HG03135 (cell line): ENCODE measurements at regions not wholly inside any gene's neighbourhood (a gene's known extent, or its start where the extent isn't known, plus 50 kb on each side); places are given as distances from the start of the nearest gene placed in this dataset.

Source experiments
- ATAC-seq: cut with Tn5 transposase; IDR thresholded peaks from one replicate; pipeline ENCODE4 v1.9.1; 2021; ENCODE audit warnings: mild to moderate bottlenecking, moderate library complexity; ENCODE audit not compliant: unreplicated experiment

- no peak for ATAC-seq
These were observed 1092.0 kb upstream of the MAP3K7 start for GRCh38 chr6:91678679-91679446.

GRCh38 chr6:91672201-91672600 lies 1085.3 kb upstream of the MAP3K7 start:
- ATAC-seq, result no peak

- no peak for ATAC-seq
These were observed 1083.0 kb upstream of the MAP3K7 start for GRCh38 chr6:91669871-91670268.

GRCh38 chr6:91669154-91669870 lies 1082.4 kb upstream of the MAP3K7 start:
- no peak for ATAC-seq

GRCh38 chr6:91667596-91667995 lies 1080.7 kb upstream of the MAP3K7 start:
- no peak for ATAC-seq

- peak; percentile 84 for ATAC-seq
These were observed 1077.6 kb upstream of the MAP3K7 start for GRCh38 chr6:91664327-91664959.

- ATAC-seq, result no peak
These were observed 1074.0 kb upstream of the MAP3K7 start for GRCh38 chr6:91660893-91661292.

GRCh38 chr6:91659891-91660290 lies 1073.0 kb upstream of the MAP3K7 start:
- ATAC-seq, result no peak

- no peak for ATAC-seq
These were observed 1067.9 kb upstream of the MAP3K7 start for GRCh38 chr6:91654793-91655192.

GRCh38 chr6:91654357-91654756 lies 1067.5 kb upstream of the MAP3K7 start:
- ATAC-seq, result no peak

- ATAC-seq, result no peak
These were observed 1067.0 kb upstream of the MAP3K7 start for GRCh38 chr6:91653895-91654294.

GRCh38 chr6:91653076-91653723 lies 1066.3 kb upstream of the MAP3K7 start:
- no peak for ATAC-seq

GRCh38 chr6:91646649-91647048 lies 1059.8 kb upstream of the MAP3K7 start:
- ATAC-seq, result no peak

GRCh38 chr6:91645811-91646210 lies 1058.9 kb upstream of the MAP3K7 start:
- no peak for ATAC-seq

GRCh38 chr6:91637217-91637616 lies 1050.3 kb upstream of the MAP3K7 start:
- no peak for ATAC-seq

- ATAC-seq, result no peak
These were observed 1047.9 kb upstream of the MAP3K7 start for GRCh38 chr6:91634791-91635190.

GRCh38 chr6:91633374-91634111 lies 1046.7 kb upstream of the MAP3K7 start:
- no peak for ATAC-seq

- no peak for ATAC-seq
These were observed 1045.4 kb upstream of the MAP3K7 start for GRCh38 chr6:91632308-91632707.

- no peak for ATAC-seq
These were observed 1044.4 kb upstream of the MAP3K7 start for GRCh38 chr6:91631227-91631626.

GRCh38 chr6:91626911-91627310 lies 1040.0 kb upstream of the MAP3K7 start:
- ATAC-seq, result no peak

GRCh38 chr6:91613481-91613880 lies 1026.6 kb upstream of the MAP3K7 start:
- ATAC-seq, result no peak
